OCI-LY1 (cell line): ENCODE measurements at regions not wholly inside any gene's neighbourhood (a gene's known extent, or its start where the extent isn't known, plus 50 kb on each side); places are given as distances from the start of the nearest gene placed in this dataset.

Experiments
- H2AFZ ChIP-seq: fragments of 200-600 bp; sonication (generic), shearing (Covaris generic); 2 replicates; pipeline ENCODE4 v1.6.0; 2014; ENCODE audit warnings: antibody characterized with exemption, mild to moderate bottlenecking, low read length
- H3F3A ChIP-seq: fragments of 200-600 bp; sonication (generic), shearing (Covaris generic); 2 replicates; pipeline ENCODE4 v1.6.0; 2014; ENCODE audit warnings: mild to moderate bottlenecking, antibody characterized with exemption, low read length, moderate library complexity; ENCODE audit not compliant: insufficient read depth
- H3K27ac ChIP-seq: fragments of 200-600 bp; sonication (generic); 2 replicates; pipeline ENCODE4 v1.5.1; 2014; ENCODE audit warnings: low read length, mixed run types, mild to moderate bottlenecking, low read depth; ENCODE audit not compliant: poor library complexity, severe bottlenecking
- H3K27me3 ChIP-seq: fragments of 200-600 bp; sonication (generic); 2 replicates; pipeline ENCODE4 v1.6.0; 2014; ENCODE audit warnings: antibody characterized with exemption, mild to moderate bottlenecking, low read length, moderate library complexity; ENCODE audit not compliant: insufficient read depth
- H3K36me3 ChIP-seq: fragments of 200-600 bp; sonication (generic); 2 replicates; pipeline ENCODE4 v1.6.1; 2014; ENCODE audit warnings: mild to moderate bottlenecking, antibody characterized with exemption, low read length, moderate library complexity, mixed read lengths; ENCODE audit not compliant: insufficient read depth
- H3K4me1 ChIP-seq: fragments of 200-600 bp; sonication (generic); 2 replicates; pipeline ENCODE4 v1.5.1; 2014; ENCODE audit warnings: mild to moderate bottlenecking, low read length, moderate library complexity; ENCODE audit not compliant: insufficient read depth, severe bottlenecking
- H3K4me2 ChIP-seq: fragments of 200-600 bp; sonication (generic), shearing (Covaris generic); 2 replicates; pipeline ENCODE4 v1.6.1; 2014; ENCODE audit warnings: low read length
- H3K4me3 ChIP-seq: fragments of 200-600 bp; sonication (generic); 2 replicates; pipeline ENCODE4 v1.5.1; 2014; ENCODE audit warnings: low read length, low read depth, mild to moderate bottlenecking, mixed read lengths; ENCODE audit not compliant: poor library complexity, severe bottlenecking
- H3K79me2 ChIP-seq: fragments of 200-600 bp; shearing (Covaris generic); 2 replicates; pipeline ENCODE4 v1.6.1; 2016; ENCODE audit warnings: mixed run types, low read length, mixed read lengths; ENCODE audit not compliant: insufficient read depth
- H3K9ac ChIP-seq: fragments of 200-600 bp; sonication (generic), shearing (Covaris generic); 2 replicates; pipeline ENCODE4 v1.6.1; 2014; ENCODE audit warnings: mild to moderate bottlenecking, low read length, mixed read lengths
- H3K9me2 ChIP-seq: fragments of 200-600 bp; sonication (generic), shearing (Covaris generic); 2 replicates; pipeline ENCODE4 v1.6.1; 2014; ENCODE audit warnings: low read depth, mild to moderate bottlenecking, low read length, mixed read lengths
- H3K9me3 ChIP-seq: fragments of 200-600 bp; shearing (Covaris generic); 2 replicates; pipeline ENCODE4 v1.6.1; 2014; ENCODE audit warnings: low read length, mixed read lengths
- H4K20me1 ChIP-seq: fragments of 200-600 bp; sonication (generic), shearing (Covaris generic); 2 replicates; pipeline ENCODE4 v1.6.0; 2016; ENCODE audit warnings: mild to moderate bottlenecking, low read length; ENCODE audit not compliant: insufficient read depth
- EZH2 ChIP-seq: fragments of 200-600 bp; sonication (generic), shearing (Covaris generic); IDR thresholded peaks from 2 replicates; pipeline ENCODE4 v1.8.0; 2017; ENCODE audit warnings: borderline replicate concordance, mixed run types, mild to moderate bottlenecking, antibody characterized with exemption, low read length, moderate library complexity, mixed read lengths
- TF ChIP-seq, protein P1 (sequence below): fragments of 200-600 bp; sonication (generic), shearing (Covaris generic); IDR thresholded peaks from 2 replicates; pipeline ENCODE4 v1.5.1; 2017; ENCODE audit warnings: mild to moderate bottlenecking, antibody characterized with exemption, low read length, moderate library complexity, mixed read lengths

DNA sequence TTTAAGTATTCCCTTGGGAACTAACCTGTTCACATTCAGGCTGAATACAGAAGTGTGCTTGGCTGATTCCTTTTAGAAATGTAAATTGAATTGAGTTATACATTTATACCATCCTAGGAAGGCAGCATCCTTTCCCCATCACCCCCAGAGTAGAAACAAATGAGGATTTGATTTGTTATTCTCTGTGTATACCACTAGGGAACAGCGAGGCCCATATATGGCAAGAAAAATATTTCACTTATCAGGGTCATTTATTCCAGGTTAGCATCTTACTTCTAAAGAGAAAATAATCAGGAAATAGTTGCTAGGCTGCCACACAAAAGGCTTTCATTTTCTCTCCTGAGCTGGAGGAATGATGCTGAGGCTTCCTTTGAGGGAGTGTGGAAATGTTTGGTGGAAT, 516.9 kb downstream of the PIK3C3 start:
- Histone ChIP-seq H3K9me2 (no peaks in the 10 kb centered on the region), H3K27me3 (no peaks in the 10 kb centered on the region), H3F3A (no peaks in the 10 kb centered on the region), H3K79me2 (no peaks in the 10 kb centered on the region), H3K9me3 (no peaks in the 10 kb centered on the region), H3K4me3 (no peak overlapping the region), H4K20me1 (no peaks in the 10 kb centered on the region), H3K4me2 (no peak overlapping the region), H3K9ac (no peak overlapping the region), H3K36me3 (no peaks in the 10 kb centered on the region), H3K27ac (no peak overlapping the region), H2AFZ (no peak overlapping the region), H3K4me1 (no peaks in the 10 kb centered on the region)
- no peak for TF ChIP-seq EZH2
- TF ChIP-seq, protein P1, sequence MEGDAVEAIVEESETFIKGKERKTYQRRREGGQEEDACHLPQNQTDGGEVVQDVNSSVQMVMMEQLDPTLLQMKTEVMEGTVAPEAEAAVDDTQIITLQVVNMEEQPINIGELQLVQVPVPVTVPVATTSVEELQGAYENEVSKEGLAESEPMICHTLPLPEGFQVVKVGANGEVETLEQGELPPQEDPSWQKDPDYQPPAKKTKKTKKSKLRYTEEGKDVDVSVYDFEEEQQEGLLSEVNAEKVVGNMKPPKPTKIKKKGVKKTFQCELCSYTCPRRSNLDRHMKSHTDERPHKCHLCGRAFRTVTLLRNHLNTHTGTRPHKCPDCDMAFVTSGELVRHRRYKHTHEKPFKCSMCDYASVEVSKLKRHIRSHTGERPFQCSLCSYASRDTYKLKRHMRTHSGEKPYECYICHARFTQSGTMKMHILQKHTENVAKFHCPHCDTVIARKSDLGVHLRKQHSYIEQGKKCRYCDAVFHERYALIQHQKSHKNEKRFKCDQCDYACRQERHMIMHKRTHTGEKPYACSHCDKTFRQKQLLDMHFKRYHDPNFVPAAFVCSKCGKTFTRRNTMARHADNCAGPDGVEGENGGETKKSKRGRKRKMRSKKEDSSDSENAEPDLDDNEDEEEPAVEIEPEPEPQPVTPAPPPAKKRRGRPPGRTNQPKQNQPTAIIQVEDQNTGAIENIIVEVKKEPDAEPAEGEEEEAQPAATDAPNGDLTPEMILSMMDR = no peak

DNA sequence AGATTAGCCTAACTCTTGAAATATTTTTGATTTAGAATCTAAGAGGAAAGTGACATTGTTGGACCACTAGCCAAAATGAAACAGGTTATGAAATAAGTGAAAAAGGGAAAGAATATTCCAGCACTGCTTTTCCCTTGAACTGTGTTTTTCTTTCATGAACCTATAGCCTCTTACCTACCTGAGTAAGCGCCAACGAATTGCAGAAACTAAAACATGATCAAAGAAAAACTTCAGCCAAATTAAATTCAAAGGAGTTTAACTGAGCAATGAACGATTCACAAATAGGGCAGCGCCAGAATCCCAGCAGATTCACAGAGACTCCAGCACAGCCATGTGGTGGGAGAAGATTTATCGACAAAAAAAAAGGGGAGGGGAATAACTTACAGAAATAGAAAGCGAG, 518.6 kb downstream of the PIK3C3 start:
- H3K9ac ChIP-seq = no peak overlapping the region

DNA sequence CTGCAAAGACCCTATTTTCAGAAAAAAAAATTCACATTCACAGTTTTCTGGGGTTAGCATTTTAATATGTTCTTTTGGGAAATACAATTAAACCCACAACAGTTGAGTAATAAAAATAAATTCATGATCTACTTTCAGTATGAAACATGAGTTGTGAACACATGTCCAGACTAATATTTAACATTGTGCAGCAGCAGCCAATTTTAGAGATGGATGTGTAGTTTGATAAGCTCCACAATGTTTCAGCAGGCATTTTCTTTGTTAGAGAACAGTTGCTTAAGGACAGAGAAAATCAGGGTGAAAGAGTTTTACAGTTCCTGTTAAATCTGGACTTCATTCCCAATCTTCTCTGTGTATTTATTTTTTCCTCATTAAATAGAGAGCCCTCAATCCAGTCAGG, 519.5 kb downstream of the PIK3C3 start:
- Histone ChIP-seq H3K27ac (no peak overlapping the region), H3K9me2 (no peaks in the 10 kb centered on the region), H2AFZ (no peak overlapping the region), H3K9ac (no peak overlapping the region), H3K79me2 (no peaks in the 10 kb centered on the region), H4K20me1 (no peaks in the 10 kb centered on the region), H3K27me3 (no peaks in the 10 kb centered on the region), H3K4me1 (no peaks in the 10 kb centered on the region), H3K4me2 (no peak overlapping the region), H3K4me3 (no peak overlapping the region), H3K9me3 (no peaks in the 10 kb centered on the region), H3K36me3 (no peaks in the 10 kb centered on the region), H3F3A (no peaks in the 10 kb centered on the region)
- TF ChIP-seq, protein P1 = no peak
- no peak for TF ChIP-seq EZH2

More for the DNA sequence above, 518.6 kb downstream of the PIK3C3 start:
- H3K36me3 ChIP-seq = no peaks in the 10 kb centered on the region
- no peaks in the 10 kb centered on the region for H3K79me2 ChIP-seq
- no peaks in the 10 kb centered on the region for H3K4me1 ChIP-seq
- H3K9me2 ChIP-seq = no peaks in the 10 kb centered on the region
- no peak overlapping the region for H3K4me2 ChIP-seq
- H3K9me3 ChIP-seq = no peaks in the 10 kb centered on the region
- H3F3A ChIP-seq = no peaks in the 10 kb centered on the region
- no peak overlapping the region for H3K4me3 ChIP-seq
- H3K27ac ChIP-seq = no peak overlapping the region
- TF ChIP-seq, protein P1 = no peak
- no peak for TF ChIP-seq EZH2
- H3K27me3 ChIP-seq = no peaks in the 10 kb centered on the region
- H4K20me1 ChIP-seq = no peaks in the 10 kb centered on the region
- H2AFZ ChIP-seq = no peak overlapping the region
